SK-N-SH treated with all-trans-retinoic acid at 6 μM for 48 hours (cell line): ENCODE measurements at regions not wholly inside any gene's neighbourhood (a gene's known extent, or its start where the extent isn't known, plus 50 kb on each side); places are given as distances from the start of the nearest gene placed in this dataset.

Source experiments
- ARNTL ChIP-seq: fragments of 450-650 bp; formaldehyde crosslinking; IDR thresholded peaks from 2 replicates; pipeline ENCODE4 v1.5.0; 2020; ENCODE audit warnings: low read depth, mild to moderate bottlenecking, moderate library complexity, borderline replicate concordance
- CREB5 ChIP-seq: fragments of 250-450 bp; sonication (Bioruptor Pico); IDR thresholded peaks from 2 replicates; pipeline ENCODE4 v1.5.1; 2020; ENCODE audit warnings: low read depth, mild to moderate bottlenecking, moderate library complexity
- CSDC2 ChIP-seq: fragments of 250-450 bp; sonication (Bioruptor Pico); IDR thresholded peaks from 2 replicates; pipeline ENCODE4 v1.5.0; 2020; ENCODE audit warnings: mild to moderate bottlenecking, moderate library complexity
- CSRNP3 ChIP-seq: fragments of 250-450 bp; sonication (Bioruptor Pico); IDR thresholded peaks from 2 replicates; pipeline ENCODE4 v1.5.1; 2021; ENCODE audit warnings: mild to moderate bottlenecking, moderate library complexity
- GLIS3 ChIP-seq: fragments of 250-450 bp; sonication (Bioruptor Pico); IDR thresholded peaks from 2 replicates; pipeline ENCODE4 v1.5.0; 2020; ENCODE audit warnings: mild to moderate bottlenecking, moderate library complexity
- OSR1 ChIP-seq: fragments of 250-450 bp; sonication (Bioruptor Pico); IDR thresholded peaks from 2 replicates; pipeline ENCODE4 v1.8.0; 2022; ENCODE audit warnings: moderate library complexity, mild to moderate bottlenecking, inconsistent platforms
- PPARA ChIP-seq: fragments of 250-450 bp; sonication (Bioruptor Pico); IDR thresholded peaks from 2 replicates; pipeline ENCODE4 v1.5.0; 2020; ENCODE audit warnings: mild to moderate bottlenecking, borderline replicate concordance
- RARB ChIP-seq: fragments of 250-450 bp; sonication (Bioruptor Pico); IDR thresholded peaks from 2 replicates; pipeline ENCODE4 v1.8.0; 2021; ENCODE audit warnings: mild to moderate bottlenecking, moderate library complexity
- TSHZ2 ChIP-seq: fragments of 250-450 bp; sonication (Bioruptor Pico); IDR thresholded peaks from 2 replicates; pipeline ENCODE4 v1.5.0; 2020; ENCODE audit warnings: mild to moderate bottlenecking, moderate library complexity
- ZFP3 ChIP-seq: fragments of 250-450 bp; sonication (Bioruptor Pico); IDR thresholded peaks from 2 replicates; pipeline ENCODE4 v1.5.0; 2020; ENCODE audit warnings: mild to moderate bottlenecking, moderate library complexity
- ZFP30 ChIP-seq: fragments of 450-650 bp; formaldehyde crosslinking; IDR thresholded peaks from 2 replicates; pipeline ENCODE4 v1.5.0; 2022; ENCODE audit warnings: mild to moderate bottlenecking, moderate library complexity
- ZNF70 ChIP-seq: fragments of 450-650 bp; formaldehyde crosslinking; IDR thresholded peaks from 2 replicates; pipeline ENCODE4 v1.5.0; 2020; ENCODE audit warnings: mild to moderate bottlenecking, moderate library complexity
- TF ChIP-seq, protein P1 (sequence below): fragments of 250-450 bp; sonication (Bioruptor Pico); IDR thresholded peaks from 2 replicates; pipeline ENCODE4 v1.8.0; 2020; ENCODE audit warnings: mild to moderate bottlenecking, moderate library complexity, borderline replicate concordance

DNA sequence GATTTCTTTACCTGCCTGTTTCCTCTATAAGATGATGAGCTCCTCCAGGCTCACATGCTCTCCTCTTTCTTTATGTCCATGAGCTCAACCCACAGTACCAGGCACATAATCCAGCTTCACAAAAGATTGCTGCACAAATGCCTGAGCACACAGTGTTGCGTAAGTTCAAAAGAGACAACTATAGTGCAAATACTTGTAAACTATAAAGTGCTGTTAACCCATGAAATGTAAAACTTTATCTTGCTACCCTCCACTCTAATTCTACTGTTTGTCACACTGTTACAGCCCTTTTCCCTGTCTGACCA lies 101.0 kb upstream of the LPP start:
- TF ChIP-seq GLIS3 (CRISPR knock-in tag) (no peak), CSRNP3 (no peak), ARNTL (CRISPR knock-in tag) (no peak), RARB (CRISPR knock-in tag) (no peak), OSR1 (no peak), ZNF70 (CRISPR knock-in tag) (no peak), ZFP30 (CRISPR knock-in tag) (no peak), CREB5 (no peak), CSDC2 (CRISPR knock-in tag) (no peak), PPARA (CRISPR knock-in tag) (no peak), TSHZ2 (CRISPR knock-in tag) (no peak), ZFP3 (CRISPR knock-in tag) (no peak)
- TF ChIP-seq, protein P1, sequence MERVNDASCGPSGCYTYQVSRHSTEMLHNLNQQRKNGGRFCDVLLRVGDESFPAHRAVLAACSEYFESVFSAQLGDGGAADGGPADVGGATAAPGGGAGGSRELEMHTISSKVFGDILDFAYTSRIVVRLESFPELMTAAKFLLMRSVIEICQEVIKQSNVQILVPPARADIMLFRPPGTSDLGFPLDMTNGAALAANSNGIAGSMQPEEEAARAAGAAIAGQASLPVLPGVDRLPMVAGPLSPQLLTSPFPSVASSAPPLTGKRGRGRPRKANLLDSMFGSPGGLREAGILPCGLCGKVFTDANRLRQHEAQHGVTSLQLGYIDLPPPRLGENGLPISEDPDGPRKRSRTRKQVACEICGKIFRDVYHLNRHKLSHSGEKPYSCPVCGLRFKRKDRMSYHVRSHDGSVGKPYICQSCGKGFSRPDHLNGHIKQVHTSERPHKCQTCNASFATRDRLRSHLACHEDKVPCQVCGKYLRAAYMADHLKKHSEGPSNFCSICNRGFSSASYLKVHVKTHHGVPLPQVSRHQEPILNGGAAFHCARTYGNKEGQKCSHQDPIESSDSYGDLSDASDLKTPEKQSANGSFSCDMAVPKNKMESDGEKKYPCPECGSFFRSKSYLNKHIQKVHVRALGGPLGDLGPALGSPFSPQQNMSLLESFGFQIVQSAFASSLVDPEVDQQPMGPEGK (CRISPR knock-in tag): no peak
